H1 (cell line): ENCODE measurements at regions not wholly inside any gene's neighbourhood (a gene's known extent, or its start where the extent isn't known, plus 50 kb on each side); places are given as distances from the start of the nearest gene placed in this dataset.

ENCODE experiments used
- BCL11A ChIP-seq, 2 experiments: IDR thresholded peaks; one replicate each; pipeline ENCODE4 v1.6.1; 2011; ENCODE audit warnings: low read depth in 2 of 2, low read length in 2 of 2, mild to moderate bottlenecking in 2 of 2
- CTBP2 ChIP-seq: IDR thresholded peaks from 2 replicates; pipeline ENCODE4 v1.7.0; 2011; ENCODE audit warnings: borderline replicate concordance, mild to moderate bottlenecking, moderate library complexity, mixed read lengths, low read length; ENCODE audit not compliant: insufficient read depth, insufficient read length
- TCF12 ChIP-seq: IDR thresholded peaks from 2 replicates; pipeline ENCODE4 v1.6.1; 2011; ENCODE audit warnings: low read depth, mild to moderate bottlenecking, low read length
- TEAD4 ChIP-seq: IDR thresholded peaks from 2 replicates; pipeline ENCODE4 v1.6.1; 2012; ENCODE audit warnings: low read depth, low read length, inconsistent platforms, mixed read lengths
- ZNF274 ChIP-seq: IDR thresholded peaks from 2 replicates; pipeline ENCODE4 v1.7.0; 2012; ENCODE audit warnings: low read length, borderline replicate concordance; ENCODE audit errors: extremely low read depth

DNA sequence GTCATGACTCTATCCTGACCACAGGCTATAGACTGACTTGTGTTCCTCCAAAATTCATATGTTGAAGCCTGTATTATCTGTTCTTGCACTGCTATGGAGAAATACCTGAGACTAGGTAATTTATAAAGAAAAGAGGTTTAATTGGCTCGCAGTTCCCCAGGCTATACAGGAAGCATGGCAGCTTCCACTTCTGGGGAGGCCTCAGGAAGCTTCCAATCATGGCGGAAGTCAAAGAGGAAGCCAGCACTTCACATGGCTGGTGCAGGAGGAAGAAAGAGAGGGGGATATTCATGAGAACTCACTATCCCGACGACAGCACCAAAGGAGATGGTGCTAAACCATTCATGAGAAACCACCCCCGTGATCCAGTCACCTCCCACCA is 84.3 kb upstream of the KDM7A start (continued):
- TF ChIP-seq TCF12 (no peak), TEAD4 (no peak), CTBP2 (no peak), ZNF274 (no peak), BCL11A (IDR thresholded peaks at IDR 0.05; ENCODE audit: low read depth in 2 of 2, low read length in 2 of 2) (no peak)
